ENCODE measurements at regions not wholly inside any gene's neighbourhood (a gene's known extent, or its start where the extent isn't known, plus 50 kb on each side); places are given as distances from the start of the nearest gene placed in this dataset.

DNA sequence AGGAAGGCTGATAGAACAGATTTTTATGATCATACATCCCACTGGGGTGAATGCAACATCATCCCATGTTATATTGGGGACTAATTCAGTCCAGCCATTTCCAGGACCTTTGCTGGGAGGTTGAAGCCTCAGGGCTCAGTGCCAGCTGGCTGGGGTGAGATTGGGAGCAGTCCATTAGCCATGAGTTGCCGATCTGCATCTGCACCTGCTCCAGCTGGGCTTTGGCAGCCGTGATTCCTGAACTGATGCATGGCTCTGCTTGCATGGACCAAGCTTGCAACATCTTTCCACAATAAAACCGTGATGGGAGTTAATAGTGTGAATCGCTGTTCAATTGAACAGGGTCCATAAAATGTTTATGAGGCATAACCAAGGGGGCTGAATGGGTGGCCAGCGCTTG lies 346.9 kb downstream of the TYW1 start:
- TF ChIP-seq POLR2A (IDR thresholded peaks at IDR 0.05) (no peak), POLR2AphosphoS5 (IDR thresholded peaks at IDR 0.05) (no peak)
- TF ChIP-seq, protein P1, sequence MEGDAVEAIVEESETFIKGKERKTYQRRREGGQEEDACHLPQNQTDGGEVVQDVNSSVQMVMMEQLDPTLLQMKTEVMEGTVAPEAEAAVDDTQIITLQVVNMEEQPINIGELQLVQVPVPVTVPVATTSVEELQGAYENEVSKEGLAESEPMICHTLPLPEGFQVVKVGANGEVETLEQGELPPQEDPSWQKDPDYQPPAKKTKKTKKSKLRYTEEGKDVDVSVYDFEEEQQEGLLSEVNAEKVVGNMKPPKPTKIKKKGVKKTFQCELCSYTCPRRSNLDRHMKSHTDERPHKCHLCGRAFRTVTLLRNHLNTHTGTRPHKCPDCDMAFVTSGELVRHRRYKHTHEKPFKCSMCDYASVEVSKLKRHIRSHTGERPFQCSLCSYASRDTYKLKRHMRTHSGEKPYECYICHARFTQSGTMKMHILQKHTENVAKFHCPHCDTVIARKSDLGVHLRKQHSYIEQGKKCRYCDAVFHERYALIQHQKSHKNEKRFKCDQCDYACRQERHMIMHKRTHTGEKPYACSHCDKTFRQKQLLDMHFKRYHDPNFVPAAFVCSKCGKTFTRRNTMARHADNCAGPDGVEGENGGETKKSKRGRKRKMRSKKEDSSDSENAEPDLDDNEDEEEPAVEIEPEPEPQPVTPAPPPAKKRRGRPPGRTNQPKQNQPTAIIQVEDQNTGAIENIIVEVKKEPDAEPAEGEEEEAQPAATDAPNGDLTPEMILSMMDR (IDR thresholded peaks at IDR 0.05) = no peak
